NCI-H1694 (cell line): ENCODE measurements at regions not wholly inside any gene's neighbourhood (a gene's known extent, or its start where the extent isn't known, plus 50 kb on each side); places are given as distances from the start of the nearest gene placed in this dataset.

Experiments
- DNase-seq: peaks from one replicate; lab custom pipeline; 2025; lab: John Stamatoyannopoulos, UW

- peak; percentile 2 for DNase-seq
Measured at GRCh38 chr9:13716601-13717321, 437.3 kb upstream of the MPDZ start.

- no peak for DNase-seq
Measured at GRCh38 chr9:13716090-13716489, 436.6 kb upstream of the MPDZ start.

GRCh38 chr9:13715430-13715829 is 435.9 kb upstream of the MPDZ start:
- DNase-seq, result no peak

- no peak for DNase-seq
Measured at GRCh38 chr9:13707612-13708576, 428.4 kb upstream of the MPDZ start.

GRCh38 chr9:13705918-13706317 is 426.4 kb upstream of the MPDZ start:
- no peak for DNase-seq

GRCh38 chr9:13705373-13705772 is 425.9 kb upstream of the MPDZ start:
- no peak for DNase-seq

- DNase-seq, result no peak
Measured at GRCh38 chr9:13690595-13690994, 411.1 kb upstream of the MPDZ start.

- no peak for DNase-seq
Measured at GRCh38 chr9:13689925-13690324, 410.4 kb upstream of the MPDZ start.

GRCh38 chr9:13688990-13689600 is 409.6 kb upstream of the MPDZ start:
- DNase-seq, result no peak

- no peak for DNase-seq
Measured at GRCh38 chr9:13688223-13688989, 408.9 kb upstream of the MPDZ start.

- no peak for DNase-seq
Measured at GRCh38 chr9:13684656-13685055, 405.2 kb upstream of the MPDZ start.

- DNase-seq, result no peak
Measured at GRCh38 chr9:13677801-13678200, 398.3 kb upstream of the MPDZ start.

GRCh38 chr9:13675638-13676000 is 396.1 kb upstream of the MPDZ start:
- no peak for DNase-seq

- DNase-seq, result no peak
Measured at GRCh38 chr9:13674926-13675637, 395.6 kb upstream of the MPDZ start.

- DNase-seq, result no peak
Measured at GRCh38 chr9:13673348-13673747, 393.9 kb upstream of the MPDZ start.

- no peak for DNase-seq
Measured at GRCh38 chr9:13665418-13666066, 386.1 kb upstream of the MPDZ start.

GRCh38 chr9:13661014-13661413 is 381.5 kb upstream of the MPDZ start:
- no peak for DNase-seq

GRCh38 chr9:13651969-13652663 is 372.6 kb upstream of the MPDZ start:
- no peak for DNase-seq

GRCh38 chr9:13651526-13651925 is 372.0 kb upstream of the MPDZ start:
- no peak for DNase-seq

- no peak for DNase-seq
Measured at GRCh38 chr9:13648676-13649075, 369.2 kb upstream of the MPDZ start.
